Naive thymus-derived CD4-positive, alpha-beta T cell (primary cell): ENCODE measurements at regions not wholly inside any gene's neighbourhood (a gene's known extent, or its start where the extent isn't known, plus 50 kb on each side); places are given as distances from the start of the nearest gene placed in this dataset.
A peak's percentile ranks its signal among the peaks of the same experiment; 100 is the strongest.

ENCODE experiments used
- ATAC-seq: fragments of 150-1000 bp; cut with Tn5 transposase; 2 replicates; pipeline ENCODE4 v1.10.0; 2021; ENCODE audit warnings: mild to moderate bottlenecking, moderate library complexity
- CTCF ChIA-PET: fragments of 350-600 bp; sonication (Branson Sonifier 250); formaldehyde crosslinking; loops from one replicate; lab custom pipeline; 2021; ENCODE audit warnings: antibody characterized with exemption; lab: Charles Lee
- POLR2A ChIA-PET: fragments of 350-600 bp; sonication (Branson Sonifier 250); formaldehyde crosslinking; loops from one replicate; lab custom pipeline; 2021; ENCODE audit warnings: antibody characterized with exemption, inconsistent platforms; lab: Charles Lee
- DNase-seq, 9 donors: peaks; one replicate each; pipeline versions ENCODE4 v3.0.0 to v3.0.0-alpha.2; 2020 to 2022; ENCODE audit warnings: mixed read lengths in 1 of 9
- H3K27ac ChIP-seq: one replicate; pipeline ENCODE4 v1.7.0; 2013; ENCODE audit warnings: mild to moderate bottlenecking, low read depth, low read length, moderate library complexity
- H3K27me3 ChIP-seq, 2 donors: one replicate each; pipeline ENCODE4 v1.7.0; 2013; ENCODE audit warnings: low read length in 2 of 2, mild to moderate bottlenecking in 2 of 2, moderate library complexity in 2 of 2; ENCODE audit not compliant: control insufficient read depth in 2 of 2, insufficient read depth in 2 of 2
- H3K36me3 ChIP-seq, 3 experiments: 1 replicate in 2 of 3; 2 replicates in 1 of 3; pipeline ENCODE4 v1.7.0; 2013; ENCODE audit warnings: low read length in 3 of 3, mild to moderate bottlenecking in 3 of 3, moderate library complexity in 1 of 3; ENCODE audit not compliant: insufficient read depth in 3 of 3, control insufficient read depth in 2 of 3
- H3K4me1 ChIP-seq, 2 donors: one replicate each; pipeline ENCODE4 v1.7.0; 2013; ENCODE audit warnings: low read length in 2 of 2, mild to moderate bottlenecking in 2 of 2, moderate library complexity in 1 of 2; ENCODE audit not compliant: control insufficient read depth in 2 of 2, insufficient read depth in 2 of 2
- H3K4me3 ChIP-seq: 2 replicates; pipeline ENCODE4 v1.7.0; 2013; ENCODE audit warnings: mild to moderate bottlenecking, low read length
- H3K9me3 ChIP-seq, 3 experiments: 1 replicate in 2 of 3; 2 replicates in 1 of 3; pipeline ENCODE4 v1.7.0; 2013; ENCODE audit warnings: low read length in 3 of 3; ENCODE audit not compliant: control insufficient read depth in 2 of 3
- H3K27ac Mint-ChIP-seq, 9 donors: one replicate each; pipeline ENCODE4 v1.8.0; 2020 to 2022; ENCODE audit warnings: mixed read lengths in 9 of 9, mild to moderate bottlenecking in 8 of 9, moderate library complexity in 5 of 9, inconsistent platforms in 2 of 9
- H3K27me3 Mint-ChIP-seq, 5 donors: one replicate each; pipeline ENCODE4 v1.8.0; 2021 to 2022; ENCODE audit warnings: mixed read lengths in 5 of 5, mild to moderate bottlenecking in 1 of 5
- H3K36me3 Mint-ChIP-seq, 5 donors: one replicate each; pipeline ENCODE4 v1.8.0; 2020 to 2022; ENCODE audit warnings: mixed read lengths in 5 of 5, mild to moderate bottlenecking in 3 of 5, inconsistent platforms in 1 of 5
- H3K4me1 Mint-ChIP-seq, 7 donors: one replicate each; pipeline ENCODE4 v1.8.0; 2020 to 2022; ENCODE audit warnings: mixed read lengths in 7 of 7, mild to moderate bottlenecking in 3 of 7, inconsistent platforms in 1 of 7
- H3K4me3 Mint-ChIP-seq, 10 donors: one replicate each; pipeline ENCODE4 v1.8.0; 2020 to 2022; ENCODE audit warnings: mild to moderate bottlenecking in 10 of 10, mixed read lengths in 10 of 10, moderate library complexity in 6 of 10, inconsistent platforms in 2 of 10
- H3K9me3 Mint-ChIP-seq, 11 donors: one replicate each; pipeline ENCODE4 v1.8.0; 2020 to 2022; ENCODE audit warnings: mixed read lengths in 11 of 11, mild to moderate bottlenecking in 4 of 11, inconsistent platforms in 1 of 11, moderate library complexity in 1 of 11
- intact Hi-C, 2 donors: fragments of 100-400 bp; cut with micrococcal nuclease; formaldehyde crosslinking; loops; one replicate each; pipeline ENCODE4 v1.15.1; 2023

GRCh38 chr4:132026816-132027215 lies 1122.3 kb upstream of the PCDH10 start:
- Histone ChIP-seq H3K4me1 (no peaks in the 10 kb centered on the region), H3K27ac (no peak overlapping the region), H3K36me3 (no peaks in the 10 kb centered on the region), H3K27me3 (no peaks in the 10 kb centered on the region), H3K9me3 (no peaks in the 10 kb centered on the region), H3K4me3 (no peak overlapping the region)
- H3K4me1 Mint-ChIP-seq = no peaks in the 10 kb centered on the region
- CTCF ChIA-PET = no interaction called here
- intact Hi-C loops = no loop called here
- no peak overlapping the region for H3K4me3 Mint-ChIP-seq
- POLR2A ChIA-PET = no interaction called here
- H3K27me3 Mint-ChIP-seq = no peaks in the 10 kb centered on the region
- no peak for DNase-seq
- ATAC-seq = no peak
- no peaks in the 10 kb centered on the region for H3K36me3 Mint-ChIP-seq
- H3K27ac Mint-ChIP-seq = no peak overlapping the region
- peaks cover 0 to 9% (median 0%) of the 10 kb centered on the region in 11 donors for H3K9me3 Mint-ChIP-seq

GRCh38 chr4:132056496-132056895 lies 1092.6 kb upstream of the PCDH10 start:
- ATAC-seq (no peak), DNase-seq (no peak)
- Histone ChIP-seq H3K27ac (no peak overlapping the region), H3K4me1 (no peaks in the 10 kb centered on the region), H3K9me3 (no peaks in the 10 kb centered on the region), H3K4me3 (no peak overlapping the region), H3K36me3 (no peaks in the 10 kb centered on the region), H3K27me3 (no peaks in the 10 kb centered on the region)
- no peak overlapping the region for H3K4me3 Mint-ChIP-seq
- no peaks in the 10 kb centered on the region for H3K27me3 Mint-ChIP-seq
- no peaks in the 10 kb centered on the region for H3K36me3 Mint-ChIP-seq
- CTCF ChIA-PET = no interaction called here
- POLR2A ChIA-PET = no interaction called here
- peaks cover 0 to 19% (median 2%) of the 10 kb centered on the region in 11 donors for H3K9me3 Mint-ChIP-seq
- intact Hi-C loops = no loop called here
- H3K27ac Mint-ChIP-seq = no peak overlapping the region
- H3K4me1 Mint-ChIP-seq = no peaks in the 10 kb centered on the region

GRCh38 chr4:132059227-132059626 lies 1089.9 kb upstream of the PCDH10 start:
- DNase-seq (no peak), ATAC-seq (no peak)
- Mint-ChIP-seq H3K27ac (no peak overlapping the region), H3K9me3 (peaks cover 0 to 25% (median 4%) of the 10 kb centered on the region in 11 donors), H3K4me3 (no peak overlapping the region), H3K4me1 (no peaks in the 10 kb centered on the region), H3K36me3 (no peaks in the 10 kb centered on the region), H3K27me3 (no peaks in the 10 kb centered on the region)
- intact Hi-C loops = no loop called here
- ChIA-PET CTCF (no interaction called here), POLR2A (no interaction called here)
- no peaks in the 10 kb centered on the region for H3K27me3 ChIP-seq
- H3K36me3 ChIP-seq = no peaks in the 10 kb centered on the region
- no peak overlapping the region for H3K27ac ChIP-seq
- H3K9me3 ChIP-seq = no peaks in the 10 kb centered on the region
- no peak overlapping the region for H3K4me3 ChIP-seq
- no peaks in the 10 kb centered on the region for H3K4me1 ChIP-seq

- H3K9me3 ChIP-seq = no peaks in the 10 kb centered on the region
- H3K27me3 ChIP-seq = no peaks in the 10 kb centered on the region
- CTCF ChIA-PET = no interaction called here
- H3K36me3 ChIP-seq = no peaks in the 10 kb centered on the region
- intact Hi-C loops = no loop called here
- POLR2A ChIA-PET = no interaction called here
- no peaks in the 10 kb centered on the region for H3K4me1 ChIP-seq
- ATAC-seq = peak; percentile 20
- H3K27ac ChIP-seq = no peak overlapping the region
- H3K9me3 Mint-ChIP-seq = peaks cover 0 to 16% (median 3%) of the 10 kb centered on the region in 11 donors
- H3K4me3 ChIP-seq = no peak overlapping the region
- H3K27me3 Mint-ChIP-seq = no peaks in the 10 kb centered on the region
- H3K4me3 Mint-ChIP-seq = no peak overlapping the region
- H3K4me1 Mint-ChIP-seq = no peaks in the 10 kb centered on the region
- no peaks in the 10 kb centered on the region for H3K36me3 Mint-ChIP-seq
- DNase-seq = no peak
- no peak overlapping the region for H3K27ac Mint-ChIP-seq
Measured at GRCh38 chr4:132062611-132063239, 1086.4 kb upstream of the PCDH10 start.

- H3K9me3 Mint-ChIP-seq = peaks cover 0 to 10% (median 3%) of the 10 kb centered on the region in 11 donors
- ChIA-PET POLR2A (no interaction called here), CTCF (no interaction called here)
Measured at GRCh38 chr4:132063829-132064228, 1085.3 kb upstream of the PCDH10 start.

GRCh38 chr4:132065940-132066495 lies 1083.1 kb upstream of the PCDH10 start:
- intact Hi-C loops = no loop called here
- no peaks in the 10 kb centered on the region for H3K36me3 ChIP-seq
- no peaks in the 10 kb centered on the region for H3K27me3 ChIP-seq
- ChIA-PET CTCF (no interaction called here), POLR2A (no interaction called here)
- Mint-ChIP-seq H3K4me3 (no peak overlapping the region), H3K36me3 (no peaks in the 10 kb centered on the region), H3K9me3 (peaks cover 0 to 6% (median 1%) of the 10 kb centered on the region in 11 donors), H3K4me1 (no peaks in the 10 kb centered on the region), H3K27me3 (no peaks in the 10 kb centered on the region), H3K27ac (no peak overlapping the region)
- no peak for DNase-seq
- no peaks in the 10 kb centered on the region for H3K4me1 ChIP-seq
- H3K4me3 ChIP-seq = no peak overlapping the region
- ATAC-seq = no peak
- no peaks in the 10 kb centered on the region for H3K9me3 ChIP-seq
- H3K27ac ChIP-seq = no peak overlapping the region

More at GRCh38 chr4:132063829-132064228, 1085.3 kb upstream of the PCDH10 start:
- Histone ChIP-seq H3K4me3 (no peak overlapping the region), H3K27ac (no peak overlapping the region), H3K36me3 (no peaks in the 10 kb centered on the region), H3K27me3 (no peaks in the 10 kb centered on the region), H3K9me3 (no peaks in the 10 kb centered on the region), H3K4me1 (no peaks in the 10 kb centered on the region)
- no peaks in the 10 kb centered on the region for H3K4me1 Mint-ChIP-seq
- H3K4me3 Mint-ChIP-seq = no peak overlapping the region
- no peaks in the 10 kb centered on the region for H3K27me3 Mint-ChIP-seq
- H3K27ac Mint-ChIP-seq = no peak overlapping the region
- DNase-seq = no peak
- no peaks in the 10 kb centered on the region for H3K36me3 Mint-ChIP-seq
- intact Hi-C loops = no loop called here
- no peak for ATAC-seq

- Mint-ChIP-seq H3K4me1 (no peaks in the 10 kb centered on the region), H3K27me3 (no peaks in the 10 kb centered on the region), H3K9me3 (no peaks in the 10 kb centered on the region), H3K36me3 (no peaks in the 10 kb centered on the region), H3K4me3 (no peak overlapping the region), H3K27ac (no peak overlapping the region)
- Histone ChIP-seq H3K27me3 (no peaks in the 10 kb centered on the region), H3K9me3 (no peaks in the 10 kb centered on the region), H3K4me3 (no peak overlapping the region), H3K27ac (no peak overlapping the region), H3K36me3 (no peaks in the 10 kb centered on the region), H3K4me1 (no peaks in the 10 kb centered on the region)
- ATAC-seq (no peak), DNase-seq (no peak)
- intact Hi-C loops = no loop called here
- POLR2A ChIA-PET = no interaction called here
- CTCF ChIA-PET = no interaction called here
Measured at GRCh38 chr4:132071815-132072214, 1077.3 kb upstream of the PCDH10 start.
